HG02678 (cell line): ENCODE measurements at regions not wholly inside any gene's neighbourhood (a gene's known extent, or its start where the extent isn't known, plus 50 kb on each side); places are given as distances from the start of the nearest gene placed in this dataset.
"Not testable (repeated sequence)": the region's sequence is repeated elsewhere in the genome, so short reads cannot be mapped to it uniquely, and the experiment has no call there.

Experiments used
- ATAC-seq: cut with Tn5 transposase; IDR thresholded peaks from one replicate; pipeline ENCODE4 v1.9.1; 2021; ENCODE audit warnings: mild to moderate bottlenecking, moderate library complexity; ENCODE audit not compliant: unreplicated experiment

DNA sequence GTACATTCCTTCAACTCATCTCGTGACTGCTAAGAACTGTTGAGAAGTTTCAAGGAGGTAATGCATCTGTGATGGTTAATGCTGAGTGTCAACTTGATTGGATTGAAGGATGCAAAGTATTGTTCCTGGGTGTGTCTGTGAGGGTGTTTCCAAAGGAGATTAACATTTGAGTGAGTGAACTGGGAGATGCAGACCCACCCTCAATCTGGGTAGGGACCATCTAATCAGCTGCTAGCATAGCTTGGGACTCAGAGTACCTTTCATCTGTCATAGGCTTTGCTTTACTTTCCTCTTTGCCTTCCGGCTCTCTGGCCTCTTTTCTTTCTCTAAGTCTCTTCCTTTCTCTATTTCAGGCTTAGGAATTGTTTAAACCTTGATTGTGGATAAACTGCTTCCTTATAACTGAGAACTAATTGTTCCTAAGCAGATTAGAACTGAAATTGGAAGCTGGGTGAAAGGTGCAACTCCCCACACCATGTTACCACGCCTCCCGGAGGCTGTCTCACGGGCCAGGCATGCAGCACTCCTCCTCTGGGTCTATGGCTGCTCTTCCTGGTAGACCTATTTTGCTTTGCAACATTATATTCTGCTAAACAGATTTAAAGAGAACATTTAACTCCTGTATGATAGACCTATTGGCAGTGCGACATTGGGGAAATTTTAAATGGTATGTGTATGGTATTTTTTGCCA is 298.2 kb downstream of the CCSER2 start:
- ATAC-seq: no peak

DNA sequence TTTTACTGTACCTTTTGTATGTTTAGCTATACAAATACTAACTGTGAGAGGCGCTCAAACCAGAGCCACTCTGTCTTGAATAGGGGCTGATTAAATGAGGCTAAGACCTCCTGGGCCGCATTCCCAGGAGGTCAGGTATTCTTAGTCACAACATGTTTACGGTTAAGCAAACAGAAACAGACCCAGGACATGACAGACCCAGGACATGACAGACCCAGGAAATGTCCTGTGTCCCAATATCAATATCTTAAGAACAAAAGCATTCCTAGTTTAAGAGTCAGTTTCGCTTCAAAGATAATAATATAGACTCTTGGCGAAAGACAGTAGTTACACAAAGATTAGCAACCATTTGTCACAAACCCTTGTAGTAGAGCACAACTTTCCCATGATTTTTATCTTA is 304.5 kb downstream of the CCSER2 start:
- ATAC-seq: no peak

DNA sequence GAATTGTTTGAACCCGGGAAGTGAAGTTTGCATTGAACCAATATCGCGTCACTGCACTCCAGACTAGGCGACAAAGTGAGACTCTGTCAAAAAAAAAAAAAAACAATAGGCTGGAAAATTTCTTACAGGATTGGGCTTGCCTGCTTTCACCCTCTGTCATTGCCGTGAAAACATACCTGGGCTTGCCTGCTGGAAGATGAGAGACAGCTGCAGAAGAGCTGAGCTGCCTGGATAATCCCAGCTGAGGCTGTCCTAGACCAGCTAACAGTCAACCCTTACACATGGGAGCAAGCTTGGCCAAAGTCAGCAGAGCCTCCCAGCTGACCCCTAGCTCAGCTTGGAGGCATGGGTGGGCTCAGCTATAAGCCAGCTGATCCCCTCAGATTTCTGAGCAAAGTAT is 306.2 kb downstream of the CCSER2 start:
- no peak for ATAC-seq

DNA sequence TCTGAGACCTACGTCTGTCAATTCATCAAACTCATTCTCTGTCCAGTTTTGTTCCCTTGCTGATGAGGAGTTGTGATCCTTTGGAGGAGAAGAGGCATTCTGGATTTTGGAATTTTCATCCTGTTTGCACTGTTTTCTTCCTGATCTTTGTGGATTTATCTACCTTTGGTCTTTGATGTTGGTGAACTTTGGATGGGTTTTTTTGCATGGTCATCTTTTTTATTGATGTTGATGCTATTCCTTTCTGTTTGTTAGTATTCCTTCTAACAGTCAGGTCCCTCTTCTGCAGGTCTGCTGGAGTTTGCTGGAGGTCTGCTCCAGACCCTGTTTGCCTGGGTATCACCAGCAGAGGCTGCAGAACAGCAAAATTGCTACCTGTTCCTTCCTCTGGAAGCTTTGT is 322.2 kb downstream of the CCSER2 start:
- not testable (repeated sequence) for ATAC-seq

DNA sequence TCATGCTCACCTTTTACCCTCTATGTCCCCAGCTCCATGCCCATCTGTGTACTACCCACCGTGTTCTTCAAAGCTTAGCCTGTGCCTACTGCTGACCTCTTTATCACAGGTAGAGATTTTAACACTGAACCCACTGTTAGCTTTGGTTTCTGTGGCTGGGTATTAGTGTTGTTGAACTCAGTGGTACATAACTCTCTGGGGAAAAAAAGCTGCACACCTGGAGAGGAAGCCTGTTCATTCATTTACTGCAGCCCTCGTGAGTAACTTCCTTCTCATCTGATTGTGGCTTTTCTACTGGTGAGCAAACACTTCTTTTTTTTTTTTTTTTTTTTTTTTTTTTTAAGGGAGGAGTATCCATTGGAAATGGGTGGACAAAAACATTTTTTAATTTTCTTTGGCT is 326.3 kb downstream of the CCSER2 start:
- ATAC-seq: peak; percentile 69

DNA sequence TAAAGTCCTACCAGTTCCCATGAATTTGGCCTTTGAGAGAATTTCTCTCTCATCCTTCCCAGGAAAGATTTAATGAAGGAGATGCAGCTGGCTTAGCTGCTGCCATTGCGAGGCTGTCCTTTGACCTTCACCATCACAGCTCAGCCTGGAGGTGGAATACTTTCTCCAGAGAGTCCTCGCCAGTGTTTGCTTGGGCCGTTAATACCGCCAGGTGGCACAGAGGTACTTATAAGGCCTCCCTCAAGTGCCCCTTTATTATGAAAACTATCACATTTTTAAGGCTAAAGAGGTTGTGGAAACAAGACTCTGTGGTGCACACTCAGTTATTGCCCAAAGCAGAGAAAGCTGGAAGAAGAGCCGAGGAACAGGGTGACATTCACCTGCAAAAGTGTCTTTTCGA is 330.6 kb downstream of the CCSER2 start:
- no peak for ATAC-seq

DNA sequence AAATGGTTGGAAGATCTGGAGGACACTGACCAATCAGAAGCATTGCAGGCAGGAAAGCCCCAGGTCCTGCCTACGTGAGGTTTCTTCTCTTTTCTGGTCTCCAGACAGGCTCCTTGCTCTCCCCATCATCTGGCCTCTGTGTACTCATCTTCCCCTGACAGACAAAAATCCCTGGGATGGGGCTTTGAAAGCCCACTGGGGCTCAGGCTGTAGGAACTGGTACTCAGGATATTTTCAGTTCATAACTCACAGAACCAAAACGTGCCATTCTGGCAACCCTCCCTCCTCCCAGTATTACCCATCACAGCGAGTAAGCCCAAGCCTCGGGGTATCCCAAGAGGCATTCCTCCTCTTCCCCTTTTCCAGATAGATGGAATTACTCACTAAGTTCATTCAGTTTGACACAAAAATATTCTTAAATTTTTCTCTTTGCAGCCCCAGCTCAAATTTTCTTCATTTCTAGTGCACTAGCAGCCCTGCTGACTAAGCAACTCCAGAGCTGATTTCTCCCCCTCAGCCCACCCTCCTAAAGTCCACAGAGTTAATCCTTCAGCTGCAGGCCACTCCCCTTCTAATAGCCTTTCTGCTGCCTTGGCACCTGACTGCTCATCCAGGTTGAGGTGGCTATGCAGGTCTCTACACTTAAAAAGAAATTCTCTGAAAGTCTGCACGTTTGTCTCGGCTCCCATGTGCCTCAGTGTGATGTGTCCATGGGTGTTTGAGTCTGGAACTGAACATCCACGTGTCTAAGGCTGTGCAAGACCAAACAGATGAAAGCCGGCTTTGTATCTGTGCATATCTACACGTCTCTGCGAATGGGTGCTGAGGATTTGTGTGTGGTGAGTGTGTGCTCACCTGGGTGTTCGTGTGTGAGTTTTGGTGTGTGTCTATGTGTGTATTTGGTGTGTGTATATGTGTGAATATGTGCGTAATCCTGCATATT is 331.4 kb downstream of the CCSER2 start:
- no peak for ATAC-seq

DNA sequence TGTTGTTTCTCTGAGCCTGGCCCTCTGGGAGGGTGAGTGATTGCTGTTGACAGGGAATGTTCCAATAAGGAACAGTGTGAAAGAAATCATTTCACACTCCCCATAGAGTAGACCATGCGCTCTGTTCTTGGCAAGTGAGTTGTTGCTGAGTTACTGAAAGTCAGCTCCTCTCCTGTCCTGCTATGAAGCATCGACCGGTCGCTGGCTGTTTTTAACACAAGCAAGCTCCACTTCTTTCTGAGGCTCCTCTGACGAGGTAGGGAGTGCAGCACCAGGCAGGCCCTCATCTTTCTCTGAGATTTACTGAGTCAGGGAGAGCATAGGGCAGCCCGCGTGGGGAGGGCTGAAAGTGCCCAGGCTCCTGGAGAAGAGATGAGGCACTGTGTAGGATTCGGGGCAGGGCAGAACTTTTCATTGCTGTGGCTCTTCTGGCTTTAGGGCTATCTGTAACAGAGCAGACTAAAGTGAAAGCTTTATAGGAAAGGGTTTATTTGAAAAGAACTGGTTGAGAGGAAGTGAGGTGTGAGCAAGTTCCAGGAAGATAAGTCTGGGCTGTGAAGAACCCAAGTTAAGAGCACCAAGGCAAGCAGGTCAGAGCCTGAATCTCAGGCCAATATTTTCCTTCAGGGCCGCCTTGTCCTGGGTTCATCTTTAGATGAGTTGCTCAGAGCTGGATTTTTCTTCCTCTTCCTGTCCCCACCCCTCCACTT is 332.2 kb downstream of the CCSER2 start:
- ATAC-seq: no peak

DNA sequence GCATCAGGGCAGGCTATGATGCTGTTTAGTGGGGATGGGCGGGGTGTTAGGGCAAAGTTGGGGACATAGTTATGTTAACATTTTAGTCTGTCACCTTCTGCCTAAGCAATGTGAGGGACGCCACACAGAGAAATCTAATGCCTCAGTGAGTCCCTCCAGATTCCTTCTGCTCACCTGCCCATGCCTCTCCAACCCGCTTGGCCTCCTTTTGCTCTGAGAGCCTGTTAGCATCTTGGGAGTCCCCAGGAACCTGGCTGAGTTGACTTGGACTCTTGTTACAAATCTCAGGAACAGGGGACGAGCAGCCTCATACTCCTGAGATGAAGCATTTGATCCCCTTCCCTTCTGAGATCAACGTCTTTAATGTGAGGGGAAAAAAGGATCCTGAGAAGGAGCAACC is 336.8 kb downstream of the CCSER2 start:
- ATAC-seq: no peak

DNA sequence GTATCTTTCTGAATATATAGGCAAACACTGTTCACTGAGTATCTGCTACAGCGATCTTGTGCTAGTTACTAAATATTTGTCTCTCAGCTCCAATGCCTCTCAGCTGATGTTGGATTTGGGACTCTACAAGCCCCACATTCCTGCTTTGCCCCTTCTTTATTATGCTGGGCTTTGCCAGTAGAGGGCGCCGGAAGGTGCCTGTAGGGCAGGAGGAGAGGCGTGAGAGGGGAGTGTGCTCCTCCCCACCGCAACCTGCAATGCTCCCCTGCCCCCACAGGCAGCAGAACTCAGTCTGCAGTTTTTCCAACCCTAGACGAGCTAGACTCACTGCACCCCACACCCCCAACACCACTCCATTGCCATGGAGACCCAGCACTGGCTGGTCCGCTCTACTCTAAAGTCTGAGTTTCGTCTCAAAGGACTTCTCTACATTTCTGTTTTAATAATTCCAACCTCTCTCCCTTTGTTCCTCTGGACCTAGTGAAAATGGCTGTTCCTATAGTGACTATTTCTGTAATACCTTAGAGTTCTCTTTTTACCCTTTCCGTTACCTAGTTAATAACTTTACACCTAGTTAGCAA is 337.6 kb downstream of the CCSER2 start:
- ATAC-seq: peak; percentile 51

DNA sequence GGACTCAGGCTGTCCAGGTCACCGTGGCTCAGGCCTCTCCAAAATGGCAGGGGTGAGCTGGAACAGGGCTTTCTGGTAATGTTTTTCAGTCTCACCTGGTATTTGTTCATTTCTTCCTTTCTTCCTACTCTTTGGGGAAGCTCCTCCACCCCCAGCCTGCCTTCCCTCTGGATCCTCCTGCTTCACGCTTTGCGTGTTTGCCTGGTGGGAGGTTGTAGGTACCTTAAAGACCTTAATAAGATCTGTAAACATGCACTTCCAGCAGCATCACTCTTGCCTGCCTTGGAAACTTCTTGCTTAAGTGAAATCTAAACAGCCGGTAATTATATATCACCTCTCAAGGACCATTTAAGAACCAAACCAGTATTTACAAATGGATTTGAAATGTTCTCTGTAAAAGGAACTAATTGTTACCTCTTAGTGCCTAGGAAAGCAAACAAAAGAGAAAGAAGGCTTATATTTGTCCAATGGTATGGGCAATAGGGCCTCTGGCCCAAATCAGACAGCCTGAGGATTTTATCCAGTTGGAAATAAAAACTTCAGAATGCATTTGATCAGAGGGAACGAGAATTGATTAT is 339.9 kb downstream of the CCSER2 start:
- ATAC-seq: no peak

DNA sequence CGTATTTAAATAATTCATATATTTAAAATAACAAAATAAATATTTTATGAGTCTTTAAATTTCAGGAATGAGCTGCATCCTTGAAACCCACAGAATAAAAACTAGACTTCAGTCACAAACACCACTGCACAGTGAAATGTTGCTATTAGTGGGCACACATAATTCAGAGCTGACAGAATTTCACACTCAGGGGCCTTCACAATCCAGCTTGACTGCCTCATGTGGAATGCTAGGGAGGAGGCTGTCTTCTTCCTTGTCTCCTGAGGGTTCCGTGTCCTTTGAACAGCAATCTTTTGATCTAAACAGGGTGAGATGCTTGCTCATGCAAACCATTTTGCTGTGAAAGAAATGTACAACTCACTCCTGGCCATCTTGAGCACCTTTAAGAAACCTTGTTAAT is 346.7 kb downstream of the CCSER2 start:
- no peak for ATAC-seq

DNA sequence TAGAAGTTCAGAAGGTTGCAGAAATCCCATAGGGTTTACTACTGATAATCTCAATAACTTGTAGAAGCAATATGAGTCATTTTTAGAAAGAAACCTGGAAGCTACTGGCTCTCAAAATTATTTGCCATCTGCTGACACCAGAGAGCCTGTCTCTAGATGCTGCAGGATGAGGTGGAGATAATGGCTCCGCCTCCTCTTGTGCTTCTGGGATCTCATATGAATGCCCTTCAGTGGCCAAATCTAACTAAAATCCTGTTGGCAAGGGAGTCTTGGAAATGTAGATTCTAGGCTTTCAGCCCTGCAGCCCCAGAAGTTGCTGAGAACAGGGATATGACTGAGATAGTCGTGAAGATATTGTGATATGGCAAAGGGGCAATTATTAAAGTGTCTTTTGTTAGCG is 348.1 kb downstream of the CCSER2 start:
- no peak for ATAC-seq

DNA sequence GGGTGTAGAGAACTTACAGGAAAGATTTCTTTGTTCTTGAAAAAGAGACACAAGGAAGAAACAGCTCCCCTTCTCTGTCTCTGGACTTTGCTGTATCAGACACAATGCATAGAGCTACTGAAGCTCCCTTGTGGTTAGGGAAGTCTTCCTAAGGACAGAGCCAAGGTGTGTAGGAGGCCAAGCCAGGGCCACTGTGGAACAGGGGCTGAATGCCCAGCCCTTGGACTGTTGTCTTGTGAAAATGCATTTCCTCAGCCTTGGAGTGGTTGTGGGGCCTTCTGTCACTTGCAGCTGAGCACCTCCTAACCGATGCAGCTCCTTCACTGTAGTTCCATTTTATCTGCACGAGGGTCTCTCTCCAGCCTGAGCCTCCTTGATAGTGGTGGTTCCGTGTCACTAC is 353.4 kb downstream of the CCSER2 start:
- no peak for ATAC-seq

DNA sequence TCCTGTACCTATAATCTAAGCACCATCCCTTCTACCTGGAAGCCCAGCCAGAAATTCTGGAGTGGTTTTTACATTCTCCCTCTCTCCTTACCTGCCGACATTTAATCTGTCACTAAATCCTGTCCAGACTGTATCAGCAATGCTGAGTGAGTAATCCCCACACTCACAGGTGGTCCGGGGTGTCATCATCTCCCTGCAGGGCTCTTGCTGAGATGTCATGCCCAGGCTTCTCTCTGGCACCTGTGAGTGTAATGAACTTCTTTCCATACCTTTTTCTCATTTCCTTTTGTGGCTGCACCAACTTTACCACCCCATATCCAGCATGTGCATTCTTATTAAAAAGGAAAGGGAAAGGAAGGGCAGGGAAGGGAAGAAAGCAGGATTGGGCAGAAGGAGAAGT is 355.2 kb downstream of the CCSER2 start:
- ATAC-seq: no peak

DNA sequence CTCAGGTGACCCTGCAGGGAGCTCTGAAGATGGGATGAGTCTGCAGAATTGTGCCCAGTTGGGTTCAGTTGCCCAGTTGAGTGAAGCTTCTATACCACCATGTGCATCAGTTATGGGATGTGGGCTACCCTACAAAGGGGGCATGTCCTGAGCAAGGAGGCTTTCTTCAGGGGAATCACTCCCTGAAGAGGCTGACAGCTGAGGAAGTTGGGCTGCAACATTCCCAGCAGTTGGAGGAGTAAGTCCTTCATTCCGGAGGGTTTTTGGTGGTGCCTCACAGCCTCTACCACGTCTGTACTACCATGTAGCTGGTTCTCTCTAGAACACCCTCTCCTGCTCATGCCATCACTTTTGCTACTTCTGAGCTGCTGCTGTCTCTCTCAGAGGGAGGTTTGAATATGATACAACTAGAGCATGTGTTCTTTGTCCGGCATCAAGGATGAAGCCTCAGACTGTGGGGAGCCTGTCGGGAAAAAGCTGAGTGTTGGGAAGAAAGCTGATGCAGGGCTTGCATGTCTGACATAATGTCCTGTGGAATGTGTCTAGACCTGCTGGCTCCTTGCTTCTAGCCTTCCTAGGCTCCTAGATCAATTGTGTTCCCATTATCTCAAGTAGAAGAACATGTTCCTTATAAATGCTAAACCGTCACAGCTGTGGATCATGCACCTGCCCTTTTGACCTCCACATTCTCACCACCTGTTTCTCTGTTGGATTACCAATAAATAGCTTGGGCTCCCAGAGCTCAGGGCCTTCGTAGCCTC is 355.8 kb downstream of the CCSER2 start:
- ATAC-seq: no peak

DNA sequence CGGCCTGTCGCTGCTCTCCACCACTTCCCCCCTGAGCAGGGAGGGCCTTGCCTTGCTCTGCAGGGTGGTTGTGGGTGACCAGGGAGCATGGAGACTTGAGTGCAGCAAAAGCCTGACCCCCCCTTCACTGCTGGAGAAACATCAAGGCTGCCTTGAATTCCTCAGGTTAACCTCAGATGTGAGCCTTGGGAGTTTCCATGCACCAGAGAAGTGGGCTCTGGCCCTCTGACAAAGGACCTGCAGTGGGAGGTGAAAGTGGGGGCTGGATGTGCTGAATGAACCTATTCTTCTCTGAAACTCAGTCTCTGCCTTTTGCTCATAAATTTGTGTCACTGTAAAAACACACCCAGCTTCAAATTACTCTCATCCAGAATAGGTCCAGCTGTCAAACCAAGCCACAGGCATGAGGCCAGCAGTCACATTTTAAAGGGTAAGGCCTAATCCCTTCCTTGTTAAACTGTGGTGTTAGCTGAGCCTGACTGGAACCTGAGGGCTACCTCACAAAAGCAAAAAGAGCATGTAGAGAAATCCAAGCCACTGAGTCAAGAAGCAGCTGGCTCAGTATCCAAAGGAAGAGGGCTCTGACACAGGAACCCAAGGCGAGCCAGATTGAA is 356.8 kb downstream of the CCSER2 start:
- ATAC-seq: no peak

DNA sequence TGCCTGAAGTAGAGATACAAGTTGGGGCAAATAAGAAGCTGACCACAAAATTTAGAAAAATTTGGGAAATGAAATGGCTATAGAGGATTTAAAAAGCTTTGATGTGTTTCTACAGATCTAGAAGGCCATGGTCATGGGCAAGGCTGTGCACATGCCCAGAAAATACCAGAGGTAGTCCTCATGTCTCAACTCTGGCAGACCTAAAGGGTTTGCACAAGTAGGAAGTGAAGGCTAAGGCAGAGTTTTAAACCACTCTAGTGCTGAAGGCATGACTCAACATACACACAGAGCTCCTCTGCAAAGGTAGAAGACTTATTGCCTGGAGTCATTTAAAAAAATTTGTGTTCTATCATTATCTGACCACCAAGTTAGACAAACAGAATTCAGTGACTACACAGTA is 364.6 kb downstream of the CCSER2 start:
- no peak for ATAC-seq

DNA sequence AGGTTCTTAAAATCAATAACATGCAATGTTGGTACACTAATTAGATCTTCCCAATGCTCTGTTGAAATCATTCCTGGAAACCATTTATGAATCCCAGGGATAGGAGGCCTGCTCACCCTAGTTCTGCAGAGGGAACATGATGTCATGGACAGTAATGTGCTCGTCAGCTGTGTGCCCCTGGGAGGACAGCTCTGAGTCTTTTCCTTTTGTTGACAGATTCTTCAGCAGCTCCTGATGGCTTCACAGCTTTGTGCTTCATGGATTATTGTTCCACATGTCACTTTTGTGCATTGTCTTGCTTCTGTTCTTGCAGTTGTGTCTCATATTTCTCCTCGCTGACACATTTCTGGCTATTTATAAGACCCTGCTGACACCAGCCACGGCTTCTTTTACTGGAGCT is 367.5 kb downstream of the CCSER2 start:
- ATAC-seq: no peak

DNA sequence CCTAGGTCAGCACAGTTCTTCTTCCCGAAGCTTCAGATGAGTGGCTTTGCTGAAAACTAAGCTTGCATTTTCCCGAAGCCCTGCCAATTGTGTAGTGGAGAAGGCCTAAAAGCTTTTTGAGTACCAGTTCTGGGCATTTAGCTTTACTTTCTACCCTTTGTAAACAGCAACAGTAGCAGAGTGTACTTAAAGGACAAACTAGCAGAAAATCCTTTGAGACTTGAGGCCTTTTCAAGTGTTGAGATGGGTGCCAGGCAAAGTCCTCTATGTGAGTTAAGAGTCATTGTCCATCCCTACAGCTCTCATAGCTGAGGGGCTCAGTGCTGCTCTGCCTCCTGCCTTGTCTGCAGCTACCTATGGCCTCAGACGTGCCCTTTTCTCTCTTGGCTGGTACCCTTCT is 368.2 kb downstream of the CCSER2 start:
- ATAC-seq: no peak
